Activated naive CD4-positive, alpha-beta T cell treated with anti-CD3 and anti-CD28 coated beads for 36 hours (primary cell): ENCODE measurements at regions not wholly inside any gene's neighbourhood (a gene's known extent, or its start where the extent isn't known, plus 50 kb on each side); places are given as distances from the start of the nearest gene placed in this dataset.
"Not testable (repeated sequence)": the region's sequence is repeated elsewhere in the genome, so short reads cannot be mapped to it uniquely, and the experiment has no call there.

Experiments used
- CTCF ChIA-PET: fragments of 350-600 bp; sonication (Branson Sonifier 250); formaldehyde crosslinking; loops from one replicate; lab custom pipeline; 2021; ENCODE audit warnings: antibody characterized with exemption; lab: Charles Lee
- DNase-seq: peaks from one replicate; pipeline ENCODE4 v3.0.0-alpha.2; 2020
- H3K27ac Mint-ChIP-seq: one replicate; pipeline ENCODE4 v1.8.0; 2021; ENCODE audit warnings: mild to moderate bottlenecking, mixed read lengths
- H3K27me3 Mint-ChIP-seq: one replicate; pipeline ENCODE4 v1.8.0; 2021; ENCODE audit warnings: low read depth, mixed read lengths
- H3K36me3 Mint-ChIP-seq: one replicate; pipeline ENCODE4 v1.8.0; 2021; ENCODE audit warnings: low read depth, mixed read lengths
- H3K4me1 Mint-ChIP-seq: one replicate; pipeline ENCODE4 v1.8.0; 2021; ENCODE audit warnings: low read depth, mixed read lengths
- H3K4me3 Mint-ChIP-seq: one replicate; pipeline ENCODE4 v1.8.0; 2021; ENCODE audit warnings: mild to moderate bottlenecking, moderate library complexity, mixed read lengths
- H3K9me3 Mint-ChIP-seq: one replicate; pipeline ENCODE4 v1.8.0; 2021; ENCODE audit warnings: mixed read lengths
- intact Hi-C: fragments of 100-400 bp; cut with micrococcal nuclease; formaldehyde crosslinking; loops from one replicate; pipeline ENCODE4 v1.15.1; 2023

GRCh38 chr1:238465449-238465848 is 574.7 kb upstream of the ZP4 start:
- Mint-ChIP-seq H3K27me3 (no peaks in the 10 kb centered on the region), H3K36me3 (no peaks in the 10 kb centered on the region), H3K4me1 (no peaks in the 10 kb centered on the region), H3K27ac (no peak overlapping the region), H3K4me3 (no peak overlapping the region), H3K9me3 (peaks cover 10% of the 10 kb centered on the region)
- DNase-seq: no peak
- CTCF ChIA-PET: no interaction called here
- intact Hi-C loops: no loop called here

GRCh38 chr1:238458899-238459298 is 568.2 kb upstream of the ZP4 start:
- CTCF ChIA-PET: no interaction called here
- no peak overlapping the region for H3K4me3 Mint-ChIP-seq
- no peak overlapping the region for H3K27ac Mint-ChIP-seq
- no peaks in the 10 kb centered on the region for H3K36me3 Mint-ChIP-seq
- intact Hi-C loops: no loop called here
- H3K4me1 Mint-ChIP-seq: no peaks in the 10 kb centered on the region
- DNase-seq: no peak
- H3K9me3 Mint-ChIP-seq: peaks cover 1% of the 10 kb centered on the region
- no peaks in the 10 kb centered on the region for H3K27me3 Mint-ChIP-seq

DNA sequence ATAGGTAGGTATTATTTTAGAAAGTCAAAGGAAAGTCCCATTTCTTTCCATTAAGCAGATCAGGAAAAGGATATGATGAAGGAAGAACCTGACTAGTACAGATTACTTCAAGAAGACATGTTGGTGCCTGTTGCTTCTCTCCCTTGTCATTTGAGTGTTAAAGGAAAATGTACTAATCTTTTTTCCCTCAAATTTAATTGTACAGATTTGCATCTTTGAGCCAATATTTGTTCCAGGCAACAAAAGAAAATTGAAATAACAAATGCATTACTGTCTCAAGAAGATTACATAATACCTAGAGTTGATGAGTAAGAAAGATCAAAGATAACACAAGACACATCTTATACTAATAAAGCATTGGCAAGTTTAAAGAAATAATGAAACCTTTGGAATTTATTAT is 566.9 kb upstream of the ZP4 start:
- CTCF ChIA-PET: no interaction called here
- intact Hi-C loops: no loop called here
- Mint-ChIP-seq H3K4me1 (no peaks in the 10 kb centered on the region), H3K4me3 (no peak overlapping the region), H3K27ac (no peak overlapping the region), H3K9me3 (no peaks in the 10 kb centered on the region), H3K36me3 (no peaks in the 10 kb centered on the region), H3K27me3 (no peaks in the 10 kb centered on the region)
- no peak for DNase-seq

GRCh38 chr1:238451781-238452310 is 561.1 kb upstream of the ZP4 start:
- intact Hi-C loops: no loop called here
- Mint-ChIP-seq H3K36me3 (no peaks in the 10 kb centered on the region), H3K4me1 (no peaks in the 10 kb centered on the region), H3K27me3 (no peaks in the 10 kb centered on the region), H3K9me3 (peaks cover 1% of the 10 kb centered on the region), H3K4me3 (no peak overlapping the region), H3K27ac (no peak overlapping the region)
- CTCF ChIA-PET: no interaction called here
- no peak for DNase-seq

DNA sequence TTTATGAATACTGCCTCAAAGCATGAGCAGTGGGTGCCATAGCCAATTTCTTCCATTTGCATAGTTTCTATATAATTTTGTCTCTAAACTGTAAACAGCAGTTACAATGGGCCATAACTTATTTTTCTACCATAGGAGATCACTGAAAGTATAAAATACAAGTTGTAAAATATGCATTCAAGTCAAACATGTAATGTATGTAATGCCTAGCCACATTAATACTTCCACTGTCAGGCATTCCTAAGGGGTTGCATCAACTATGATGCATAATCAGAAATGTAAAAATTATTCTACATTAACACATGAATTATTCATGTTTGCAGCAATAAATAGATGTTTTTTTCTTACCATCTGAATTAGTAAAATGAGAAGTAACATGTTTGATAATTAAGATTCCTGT is 560.3 kb upstream of the ZP4 start:
- Mint-ChIP-seq H3K4me1 (no peaks in the 10 kb centered on the region), H3K9me3 (peaks cover 1% of the 10 kb centered on the region), H3K27me3 (no peaks in the 10 kb centered on the region), H3K36me3 (no peaks in the 10 kb centered on the region), H3K27ac (no peak overlapping the region), H3K4me3 (no peak overlapping the region)
- no peak for DNase-seq
- intact Hi-C loops: no loop called here
- CTCF ChIA-PET: no interaction called here

DNA sequence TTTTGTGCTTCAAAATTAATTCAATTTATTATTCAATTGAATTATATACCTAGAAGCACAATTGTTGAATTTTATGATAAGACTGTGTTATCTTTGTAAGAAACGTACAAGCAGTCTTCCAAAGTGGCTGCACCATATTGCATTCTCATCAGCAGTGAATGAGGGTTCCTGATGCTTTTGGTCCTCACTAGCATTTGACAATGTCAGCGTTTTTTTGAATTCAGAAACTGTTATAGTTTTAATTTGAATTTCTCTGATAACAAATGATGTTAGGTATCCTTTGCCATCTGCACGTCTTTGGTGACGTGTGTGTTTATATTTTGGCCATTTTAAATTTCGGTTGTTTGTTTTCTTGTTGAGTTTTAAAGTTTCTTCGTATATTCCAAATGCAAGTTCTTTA is 553.0 kb upstream of the ZP4 start:
- intact Hi-C loops: no loop called here
- DNase-seq: no peak
- H3K27ac Mint-ChIP-seq: no peak overlapping the region

DNA sequence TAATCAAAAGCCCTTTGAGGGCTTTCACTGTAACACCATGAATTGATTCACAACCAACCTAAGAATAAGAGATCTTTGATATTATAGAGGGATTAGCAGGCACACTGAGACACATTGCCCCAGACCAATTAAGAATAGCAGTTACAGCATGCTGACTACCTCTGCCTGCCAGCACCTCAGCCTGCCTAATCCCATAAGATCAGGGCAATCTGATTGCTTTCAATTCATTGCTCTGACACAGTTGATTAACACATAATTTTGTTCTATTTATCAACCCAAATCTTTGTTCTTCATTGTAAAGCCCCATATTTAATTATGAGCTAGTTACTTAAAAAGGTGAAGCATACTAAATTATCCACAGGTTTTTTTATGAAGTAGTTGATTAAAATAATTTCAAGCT is 548.8 kb upstream of the ZP4 start:
- Mint-ChIP-seq H3K4me1 (no peaks in the 10 kb centered on the region), H3K27me3 (no peaks in the 10 kb centered on the region), H3K36me3 (no peaks in the 10 kb centered on the region), H3K27ac (no peak overlapping the region), H3K4me3 (no peak overlapping the region), H3K9me3 (peaks cover 9% of the 10 kb centered on the region)
- no peak for DNase-seq
- intact Hi-C loops: no loop called here
- CTCF ChIA-PET: no interaction called here

More for the DNA sequence above, 553.0 kb upstream of the ZP4 start:
- no peaks in the 10 kb centered on the region for H3K36me3 Mint-ChIP-seq
- H3K9me3 Mint-ChIP-seq: peaks cover 9% of the 10 kb centered on the region
- CTCF ChIA-PET: no interaction called here
- H3K27me3 Mint-ChIP-seq: no peaks in the 10 kb centered on the region
- no peak overlapping the region for H3K4me3 Mint-ChIP-seq
- no peaks in the 10 kb centered on the region for H3K4me1 Mint-ChIP-seq

DNA sequence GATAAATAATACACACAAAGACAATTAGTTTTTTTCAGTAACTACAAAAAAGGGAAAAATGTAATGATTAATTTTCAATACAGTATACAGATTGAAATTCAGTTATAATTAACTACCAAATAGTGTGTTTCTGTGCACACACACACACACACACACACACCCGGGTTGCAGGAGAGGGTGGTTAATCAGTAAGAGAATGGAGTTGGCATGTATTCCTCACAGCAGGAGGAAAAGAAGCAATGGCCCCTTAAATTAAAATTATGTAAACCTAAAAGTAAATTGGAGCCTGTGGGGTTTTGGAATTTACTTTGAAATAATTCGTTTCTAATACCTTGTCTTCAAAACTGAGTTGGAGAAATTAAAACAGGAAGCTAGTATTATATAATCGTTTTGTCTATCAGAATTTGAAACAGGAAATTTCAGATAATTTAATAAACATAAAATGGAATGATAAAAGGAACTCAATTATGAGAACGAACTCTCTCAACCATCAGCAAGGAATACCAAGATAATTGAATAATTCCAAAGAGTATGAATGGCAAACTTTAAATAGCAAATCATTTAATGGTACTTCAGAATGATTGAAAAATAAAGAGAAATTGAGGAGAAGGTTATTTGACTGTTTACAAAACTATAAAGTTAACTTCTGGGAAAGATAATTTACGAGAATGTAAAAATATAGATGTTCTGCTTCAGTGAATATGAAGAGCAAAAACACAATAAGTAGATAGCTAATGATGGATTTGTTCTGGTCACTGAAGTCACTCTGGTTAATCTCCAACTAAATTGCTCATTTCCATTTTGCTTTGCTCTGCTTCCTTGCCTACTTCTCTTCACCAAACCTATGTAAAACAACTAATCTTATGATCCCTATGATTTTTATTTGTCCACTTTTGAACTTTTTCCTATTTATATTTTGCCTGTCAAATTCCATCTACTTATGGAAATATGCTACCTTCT is 547.9 kb upstream of the ZP4 start:
- no peak for DNase-seq
- no peak overlapping the region for H3K27ac Mint-ChIP-seq
- CTCF ChIA-PET: no interaction called here
- H3K4me3 Mint-ChIP-seq: no peak overlapping the region
- H3K36me3 Mint-ChIP-seq: no peaks in the 10 kb centered on the region
- no peaks in the 10 kb centered on the region for H3K4me1 Mint-ChIP-seq
- intact Hi-C loops: no loop called here
- no peaks in the 10 kb centered on the region for H3K27me3 Mint-ChIP-seq
- H3K9me3 Mint-ChIP-seq: peaks cover 7% of the 10 kb centered on the region

DNA sequence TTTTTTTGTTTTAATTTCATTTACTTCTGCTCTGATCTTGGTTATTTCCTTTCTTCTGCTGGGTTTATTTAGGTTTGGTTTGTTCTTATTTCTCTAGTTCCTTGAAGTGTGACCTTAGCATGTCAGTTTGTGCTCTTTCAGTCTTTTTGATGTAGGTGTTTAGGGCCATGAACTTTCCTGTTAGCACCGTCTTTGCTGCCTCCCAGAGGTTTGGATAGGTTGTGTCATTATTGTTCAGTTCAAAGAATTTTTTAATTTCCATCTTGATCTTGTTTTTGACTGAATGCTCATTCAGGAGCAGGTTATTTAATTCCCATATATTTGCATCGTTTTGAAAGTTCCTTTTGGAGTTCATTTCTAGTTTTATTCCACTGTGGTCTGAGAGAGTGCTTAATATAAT is 539.0 kb upstream of the ZP4 start:
- DNase-seq, H3K4me3 Mint-ChIP-seq, H3K36me3 Mint-ChIP-seq, intact Hi-C loops, H3K4me1 Mint-ChIP-seq, H3K27me3 Mint-ChIP-seq, H3K27ac Mint-ChIP-seq, CTCF ChIA-PET: not testable (repeated sequence)
- H3K9me3 Mint-ChIP-seq: peaks cover 14% of the 10 kb centered on the region

- Mint-ChIP-seq H3K27me3 (no peaks in the 10 kb centered on the region), H3K4me3 (no peak overlapping the region), H3K27ac (no peak overlapping the region)
Measured at GRCh38 chr1:238419209-238419608, 528.5 kb upstream of the ZP4 start.

GRCh38 chr1:238409932-238410331 is 519.2 kb upstream of the ZP4 start:
- CTCF ChIA-PET: no interaction called here
- DNase-seq: no peak

More at GRCh38 chr1:238419209-238419608, 528.5 kb upstream of the ZP4 start:
- intact Hi-C loops: no loop called here
- no peak for DNase-seq
- H3K36me3 Mint-ChIP-seq: no peaks in the 10 kb centered on the region
- CTCF ChIA-PET: no interaction called here
- H3K4me1 Mint-ChIP-seq: no peaks in the 10 kb centered on the region
- peaks cover 2% of the 10 kb centered on the region for H3K9me3 Mint-ChIP-seq

DNA sequence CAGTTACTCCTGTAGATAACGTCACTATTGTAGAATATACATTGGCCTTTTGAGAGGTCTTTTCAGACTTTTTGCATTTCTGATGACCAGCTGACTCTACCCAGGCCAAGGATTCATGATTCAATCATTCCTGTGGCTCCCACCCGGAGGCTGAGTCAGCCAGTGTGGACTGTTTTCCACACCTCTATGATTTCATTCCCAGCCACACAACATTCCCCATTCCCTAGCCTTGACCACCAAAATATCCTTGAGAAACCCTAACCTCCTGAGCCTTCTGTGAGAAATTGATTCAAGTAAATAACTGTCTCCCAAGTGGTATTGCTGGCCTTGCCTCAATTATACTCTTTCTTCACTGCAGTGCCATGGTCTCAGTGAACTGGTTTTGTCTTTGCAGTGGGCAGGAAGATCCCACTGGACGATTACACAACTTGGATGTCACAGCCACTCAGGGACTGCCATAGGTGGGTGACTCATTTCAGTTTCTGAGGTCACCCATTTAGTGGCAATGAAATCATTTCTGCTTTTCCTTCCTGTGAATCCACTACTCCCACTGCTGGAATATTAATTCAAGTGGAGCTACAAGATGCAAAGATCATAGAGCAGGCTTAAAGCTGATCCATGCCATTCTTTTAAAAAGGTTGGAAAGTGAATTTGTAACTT is 518.6 kb upstream of the ZP4 start:
- Mint-ChIP-seq H3K27ac (no peak overlapping the region), H3K36me3 (no peaks in the 10 kb centered on the region), H3K27me3 (no peaks in the 10 kb centered on the region), H3K9me3 (peaks cover 2% of the 10 kb centered on the region), H3K4me1 (no peaks in the 10 kb centered on the region), H3K4me3 (no peak overlapping the region)
- CTCF ChIA-PET: no interaction called here
- no peak for DNase-seq
- intact Hi-C loops: no loop called here

More at GRCh38 chr1:238409932-238410331, 519.2 kb upstream of the ZP4 start:
- H3K36me3 Mint-ChIP-seq: no peaks in the 10 kb centered on the region
- H3K27ac Mint-ChIP-seq: no peak overlapping the region
- intact Hi-C loops: no loop called here
- peaks cover 4% of the 10 kb centered on the region for H3K9me3 Mint-ChIP-seq
- no peak overlapping the region for H3K4me3 Mint-ChIP-seq
- no peaks in the 10 kb centered on the region for H3K4me1 Mint-ChIP-seq
- no peaks in the 10 kb centered on the region for H3K27me3 Mint-ChIP-seq

- Mint-ChIP-seq H3K4me3 (no peak overlapping the region), H3K4me1 (no peaks in the 10 kb centered on the region), H3K27me3 (no peaks in the 10 kb centered on the region), H3K27ac (no peak overlapping the region), H3K36me3 (no peaks in the 10 kb centered on the region), H3K9me3 (peaks cover 2% of the 10 kb centered on the region)
- intact Hi-C loops: no loop called here
- no peak for DNase-seq
- CTCF ChIA-PET: no interaction called here
Measured at GRCh38 chr1:238408737-238409136, 518.0 kb upstream of the ZP4 start.
